ENCODE measurements at regions not wholly inside any gene's neighbourhood (a gene's known extent, or its start where the extent isn't known, plus 50 kb on each side); places are given as distances from the start of the nearest gene placed in this dataset.

- no peak for TF ChIP-seq CTCF (IDR thresholded peaks at IDR 0.05)
- H3K4me1 ChIP-seq, result no peaks in the 10 kb centered on the region
- no peak overlapping the region for H3K27ac ChIP-seq
- H3K4me3 ChIP-seq, result no peak overlapping the region
- DNase-seq, result no peak
- intact Hi-C loops (cut with DNase I; ENCODE audit: low total_unique reads), result no loop called here
- no peaks in the 10 kb centered on the region for H3K36me3 ChIP-seq
- no peaks in the 10 kb centered on the region for H3K27me3 ChIP-seq
- no peaks in the 10 kb centered on the region for H3K9me3 ChIP-seq
These were observed 203.5 kb upstream of the TET2 start for GRCh38 chr4:104942990-104943743.

- H3K4me3 ChIP-seq, result no peak overlapping the region
- intact Hi-C loops (cut with DNase I; ENCODE audit: low total_unique reads), result no loop called here
- no peaks in the 10 kb centered on the region for H3K27me3 ChIP-seq
- no peaks in the 10 kb centered on the region for H3K9me3 ChIP-seq
- no peak for DNase-seq
- H3K36me3 ChIP-seq, result no peaks in the 10 kb centered on the region
- H3K4me1 ChIP-seq, result no peaks in the 10 kb centered on the region
- H3K27ac ChIP-seq, result no peak overlapping the region
- TF ChIP-seq CTCF (IDR thresholded peaks at IDR 0.05), result no peak
These were observed 202.1 kb upstream of the TET2 start for GRCh38 chr4:104944596-104944995.

- H3K36me3 ChIP-seq, result no peaks in the 10 kb centered on the region
These were observed 182.1 kb upstream of the TET2 start for GRCh38 chr4:104964410-104965175.

GRCh38 chr4:104966349-104967033 lies 180.2 kb upstream of the TET2 start:
- Histone ChIP-seq H3K9me3 (peaks cover 0 to 3% (median 0%) of the 10 kb centered on the region in 3 donors), H3K36me3 (no peaks in the 10 kb centered on the region), H3K27ac (no peak overlapping the region), H3K4me1 (no peaks in the 10 kb centered on the region), H3K27me3 (no peaks in the 10 kb centered on the region), H3K4me3 (no peak overlapping the region)
- TF ChIP-seq CTCF (IDR thresholded peaks at IDR 0.05), result no peak
- intact Hi-C loops (cut with DNase I; ENCODE audit: low total_unique reads), result no loop called here
- peak in 1 of 2 donors; percentile 33 for DNase-seq

More at GRCh38 chr4:104964410-104965175, 182.1 kb upstream of the TET2 start:
- Histone ChIP-seq H3K27me3 (no peaks in the 10 kb centered on the region), H3K27ac (no peak overlapping the region), H3K4me1 (no peaks in the 10 kb centered on the region), H3K9me3 (peaks cover 0 to 8% (median 0%) of the 10 kb centered on the region in 3 donors), H3K4me3 (no peak overlapping the region)
- intact Hi-C loops (cut with DNase I; ENCODE audit: low total_unique reads), result no loop called here
- TF ChIP-seq CTCF (IDR thresholded peaks at IDR 0.05), result no peak
- peak in 1 of 2 donors; percentile 35 for DNase-seq

- TF ChIP-seq CTCF (IDR thresholded peaks at IDR 0.05), result no peak
- Histone ChIP-seq H3K4me3 (no peak overlapping the region), H3K27ac (no peak overlapping the region), H3K4me1 (no peaks in the 10 kb centered on the region), H3K27me3 (no peaks in the 10 kb centered on the region), H3K36me3 (no peaks in the 10 kb centered on the region), H3K9me3 (no peaks in the 10 kb centered on the region)
- no peak for DNase-seq
- intact Hi-C loops (cut with DNase I; ENCODE audit: low total_unique reads), result no loop called here
These were observed 179.7 kb upstream of the TET2 start for GRCh38 chr4:104967034-104967401.

All from tibial artery (tissue), 4 donors.